AG09319 (cell line): ENCODE measurements at regions not wholly inside any gene's neighbourhood (a gene's known extent, or its start where the extent isn't known, plus 50 kb on each side); places are given as distances from the start of the nearest gene placed in this dataset.

Experiments
- DNase-seq: peaks from one replicate; pipeline ENCODE4 v3.0.0-alpha.2; 2010; ENCODE audit warnings: low read depth; ENCODE audit errors: extremely low read depth
- TF ChIP-seq, protein P1 (sequence below): IDR thresholded peaks from 2 replicates; pipeline ENCODE4 v1.5.1; 2011; ENCODE audit warnings: low read depth, mild to moderate bottlenecking, inconsistent platforms, low read length, moderate library complexity

DNA sequence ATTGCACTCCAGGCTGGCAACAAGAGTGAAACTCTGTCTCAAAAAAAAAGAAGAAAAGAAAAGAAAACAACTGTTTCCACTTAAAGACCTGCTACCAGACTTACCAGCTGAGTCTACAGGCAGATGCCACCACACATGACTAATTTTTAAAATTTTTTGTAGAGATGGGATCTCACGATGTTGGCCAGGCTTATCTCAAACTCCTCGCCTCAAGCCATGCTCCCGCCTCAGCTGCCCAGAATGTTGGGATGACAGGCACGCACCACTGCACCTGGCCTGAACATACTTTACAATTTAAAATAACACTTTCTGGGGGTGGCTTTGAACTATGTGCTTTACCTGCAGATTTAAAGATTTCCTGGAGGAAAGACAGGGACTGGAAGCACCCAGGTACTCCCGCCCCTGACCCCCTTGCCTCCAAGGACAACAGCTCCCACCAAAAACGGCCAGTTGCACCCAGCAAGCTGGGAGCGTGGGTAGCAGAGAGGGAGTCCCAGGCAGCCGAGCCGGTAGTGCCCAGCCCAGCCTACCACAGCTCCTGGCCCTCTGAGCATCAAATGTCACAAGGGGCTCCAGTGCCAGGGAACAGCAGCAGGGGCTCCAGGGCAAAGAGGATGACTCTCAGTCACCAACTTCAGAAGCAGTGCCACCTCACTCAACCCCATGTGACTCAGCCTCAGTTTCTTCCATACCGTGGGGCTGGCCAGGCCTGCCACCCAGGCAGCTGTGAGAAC is 262.9 kb downstream of the PARN start:
- TF ChIP-seq, protein P1, sequence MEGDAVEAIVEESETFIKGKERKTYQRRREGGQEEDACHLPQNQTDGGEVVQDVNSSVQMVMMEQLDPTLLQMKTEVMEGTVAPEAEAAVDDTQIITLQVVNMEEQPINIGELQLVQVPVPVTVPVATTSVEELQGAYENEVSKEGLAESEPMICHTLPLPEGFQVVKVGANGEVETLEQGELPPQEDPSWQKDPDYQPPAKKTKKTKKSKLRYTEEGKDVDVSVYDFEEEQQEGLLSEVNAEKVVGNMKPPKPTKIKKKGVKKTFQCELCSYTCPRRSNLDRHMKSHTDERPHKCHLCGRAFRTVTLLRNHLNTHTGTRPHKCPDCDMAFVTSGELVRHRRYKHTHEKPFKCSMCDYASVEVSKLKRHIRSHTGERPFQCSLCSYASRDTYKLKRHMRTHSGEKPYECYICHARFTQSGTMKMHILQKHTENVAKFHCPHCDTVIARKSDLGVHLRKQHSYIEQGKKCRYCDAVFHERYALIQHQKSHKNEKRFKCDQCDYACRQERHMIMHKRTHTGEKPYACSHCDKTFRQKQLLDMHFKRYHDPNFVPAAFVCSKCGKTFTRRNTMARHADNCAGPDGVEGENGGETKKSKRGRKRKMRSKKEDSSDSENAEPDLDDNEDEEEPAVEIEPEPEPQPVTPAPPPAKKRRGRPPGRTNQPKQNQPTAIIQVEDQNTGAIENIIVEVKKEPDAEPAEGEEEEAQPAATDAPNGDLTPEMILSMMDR = no peak
- no peak for DNase-seq

GRCh38 chr16:14366447-14366846 is 263.6 kb downstream of the PARN start:
- TF ChIP-seq, protein P1 = no peak
- DNase-seq = no peak

- DNase-seq = no peak
- TF ChIP-seq, protein P1 = no peak
Measured at GRCh38 chr16:14365200-14365851, 264.7 kb downstream of the PARN start.

GRCh38 chr16:14364386-14365199 is 265.5 kb downstream of the PARN start:
- no peak for DNase-seq

DNA sequence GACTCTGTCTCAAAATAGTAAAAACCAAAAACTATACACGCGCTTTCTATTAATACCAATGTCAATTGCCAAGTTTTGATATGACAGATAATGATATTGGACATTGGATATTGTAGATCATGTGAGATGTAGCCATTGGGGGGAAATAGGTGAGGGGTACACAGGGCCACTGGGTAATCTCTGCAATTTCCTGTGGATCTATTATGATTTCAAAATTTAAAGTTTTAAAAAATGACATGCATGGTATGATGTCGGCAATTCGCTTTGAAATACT is 266.0 kb downstream of the PARN start:
- TF ChIP-seq, protein P1 = no peak
- DNase-seq = no peak

More at GRCh38 chr16:14364386-14365199, 265.5 kb downstream of the PARN start:
- TF ChIP-seq, protein P1 = no peak

DNA sequence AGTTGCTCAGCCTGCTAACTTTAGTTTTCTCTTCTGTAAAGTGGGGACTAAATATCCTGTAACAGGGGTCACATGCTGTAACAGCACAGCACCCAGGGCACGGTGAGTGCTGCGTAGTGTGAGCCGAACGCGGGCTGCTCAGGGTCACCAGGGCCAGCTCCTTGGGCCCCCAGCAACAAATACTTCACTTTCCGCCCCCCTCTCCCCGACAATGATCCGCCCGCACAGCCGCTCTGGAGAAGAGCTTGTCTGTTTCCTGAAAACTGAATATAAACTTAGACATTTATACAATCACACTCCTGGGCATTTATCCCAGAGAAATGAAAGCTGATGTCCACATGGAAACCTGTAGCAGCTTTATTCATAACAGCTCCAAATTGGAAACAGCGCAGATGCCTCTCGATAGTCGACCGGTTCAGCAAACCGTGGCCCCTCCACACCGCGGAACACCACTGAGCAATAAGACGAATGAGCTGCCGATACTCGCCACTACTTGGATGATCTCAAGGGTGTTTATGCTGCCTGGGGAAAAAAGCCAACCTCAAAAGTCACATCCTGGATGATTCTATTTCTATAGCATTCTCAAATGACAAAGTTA is 267.2 kb downstream of the PARN start:
- no peak for DNase-seq
- TF ChIP-seq, protein P1 = no peak
